ENCODE measurements at regions not wholly inside any gene's neighbourhood (a gene's known extent, or its start where the extent isn't known, plus 50 kb on each side); places are given as distances from the start of the nearest gene placed in this dataset.
A peak's percentile ranks its signal among the peaks of the same experiment; 100 is the strongest.

DNA sequence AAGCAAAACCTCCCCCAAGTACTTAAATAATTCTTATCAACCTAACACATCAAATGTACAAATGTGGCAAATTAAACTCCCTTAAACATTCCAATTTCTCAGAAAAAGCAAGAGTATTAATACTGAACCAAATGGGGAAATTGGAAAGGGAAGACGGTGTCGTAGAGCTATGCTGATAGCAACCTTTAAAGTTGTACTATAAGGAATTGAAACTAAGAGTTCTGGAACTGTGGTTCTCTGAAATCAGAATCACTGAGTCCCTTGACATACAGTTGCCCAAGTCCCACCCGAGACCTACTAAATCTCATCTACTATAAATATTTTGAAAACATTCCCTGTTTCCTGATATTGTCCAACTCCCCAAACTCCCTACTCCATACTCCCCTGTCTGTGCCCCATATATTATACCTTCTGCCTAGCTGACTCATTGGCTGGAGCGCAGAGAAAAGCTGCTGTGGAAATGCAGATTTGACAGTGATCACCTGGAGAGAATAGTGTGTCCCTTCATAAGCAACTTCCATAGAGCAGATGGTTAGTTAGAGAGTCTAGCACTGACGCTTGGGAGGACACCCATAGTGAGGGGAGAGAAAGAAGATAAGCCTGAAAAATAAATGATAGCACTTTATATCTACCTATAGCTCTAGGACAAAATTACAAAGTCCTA, 51.4 kb upstream of the ITM2B start:
- DNase-seq (ENCODE audit: extremely low read depth in 1 of 2, low read depth in 1 of 2) = no peak

DNA sequence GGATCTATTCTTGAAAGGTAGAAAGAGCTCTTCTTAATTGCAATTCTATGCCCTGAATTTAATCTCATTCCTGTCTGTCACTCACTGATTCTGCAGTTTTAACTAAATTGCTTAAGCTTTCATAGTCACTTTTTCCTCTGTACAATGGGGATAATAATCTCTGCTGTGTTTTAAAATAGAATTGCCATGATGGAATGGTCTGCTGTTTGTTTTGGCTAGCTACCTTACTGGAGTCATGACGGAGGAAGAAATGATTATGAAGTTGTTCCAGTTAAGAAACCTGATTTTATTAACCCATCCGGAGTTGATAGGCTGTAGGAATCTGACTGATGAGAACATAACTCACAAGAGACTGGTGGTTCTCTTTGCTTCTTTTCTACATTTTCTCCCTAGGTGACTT, 54.9 kb upstream of the ITM2B start:
- no peak for DNase-seq (ENCODE audit: extremely low read depth in 1 of 2, low read depth in 1 of 2)

DNA sequence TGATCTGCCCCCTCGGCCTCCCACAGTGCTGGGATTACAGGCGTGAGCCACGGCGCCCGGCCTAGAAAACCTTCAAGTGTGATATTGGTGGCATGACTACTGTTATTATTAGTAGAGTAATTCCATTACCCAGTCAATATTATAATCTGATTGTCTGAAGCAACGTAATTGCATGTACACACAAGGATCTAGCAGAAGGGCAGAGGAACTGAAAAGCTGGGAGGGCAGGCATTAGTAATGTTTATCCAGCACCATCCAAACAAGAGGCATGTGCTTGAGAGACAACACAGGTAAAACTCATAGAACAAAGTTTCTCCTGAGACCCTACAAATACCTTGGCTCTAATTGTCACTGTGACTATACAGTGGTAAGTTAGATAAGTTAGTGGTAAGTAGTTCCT, 56.2 kb upstream of the ITM2B start:
- no peak for DNase-seq (ENCODE audit: extremely low read depth in 1 of 2, low read depth in 1 of 2)

DNA sequence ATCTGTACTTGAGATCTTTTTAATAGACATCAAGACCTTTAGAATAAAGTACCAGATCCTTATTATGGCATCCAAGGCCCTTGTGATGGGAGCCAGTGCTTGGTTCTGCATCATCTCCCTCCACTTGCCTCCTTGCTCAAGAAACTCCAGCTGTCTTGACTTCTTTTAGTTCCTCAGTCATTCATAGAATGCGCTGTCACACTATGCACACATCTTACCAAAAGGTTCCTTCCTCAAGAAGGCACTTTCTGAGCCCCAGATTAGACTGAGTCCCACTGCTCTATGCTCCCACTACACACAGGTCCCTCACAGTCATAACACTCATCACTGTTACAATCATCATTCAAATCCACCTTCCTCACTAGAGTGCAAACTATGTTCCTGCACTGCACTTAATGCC, 57.8 kb upstream of the ITM2B start:
- DNase-seq (ENCODE audit: extremely low read depth in 1 of 2, low read depth in 1 of 2) = no peak

DNA sequence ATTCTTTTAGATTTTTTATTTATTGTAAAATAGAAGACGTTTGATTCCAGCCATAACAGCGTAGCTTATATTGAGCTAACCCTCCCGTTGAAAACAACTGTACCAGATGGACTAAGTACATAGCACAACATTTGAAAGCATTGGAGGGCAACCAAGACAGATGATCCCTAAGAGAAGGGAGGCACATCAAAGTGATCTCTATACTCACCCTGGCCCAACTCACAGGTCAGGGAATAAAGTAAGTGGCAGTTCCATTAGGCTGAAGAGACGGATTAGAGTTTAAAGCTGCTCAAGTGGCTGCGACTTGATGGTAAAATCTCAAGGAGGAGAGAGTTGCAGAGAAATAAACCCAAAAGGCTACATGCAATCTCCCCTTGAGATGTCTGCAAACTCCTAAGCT, 65.1 kb upstream of the ITM2B start:
- DNase-seq (ENCODE audit: extremely low read depth in 1 of 2, low read depth in 1 of 2) = no peak

DNA sequence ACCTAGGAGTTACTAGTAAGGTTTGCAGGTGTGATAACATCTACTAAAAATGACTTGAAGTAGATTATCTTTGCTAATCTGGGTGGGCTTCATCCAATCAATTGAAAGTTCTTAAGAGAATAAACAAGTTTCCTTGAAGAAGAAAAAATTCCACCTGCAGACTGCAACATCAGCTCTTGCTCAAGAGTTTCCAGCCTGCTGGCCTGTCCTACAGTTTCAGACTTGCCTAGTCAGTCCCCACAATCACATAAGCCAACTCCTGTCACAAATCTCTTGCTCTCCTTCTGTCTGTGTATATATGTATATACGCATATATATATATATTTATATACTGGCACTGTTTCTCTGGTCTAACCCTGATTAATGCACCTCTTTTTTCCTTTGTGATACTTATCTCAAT, 67.3 kb upstream of the ITM2B start:
- DNase-seq (ENCODE audit: extremely low read depth in 1 of 2, low read depth in 1 of 2) = no peak

DNA sequence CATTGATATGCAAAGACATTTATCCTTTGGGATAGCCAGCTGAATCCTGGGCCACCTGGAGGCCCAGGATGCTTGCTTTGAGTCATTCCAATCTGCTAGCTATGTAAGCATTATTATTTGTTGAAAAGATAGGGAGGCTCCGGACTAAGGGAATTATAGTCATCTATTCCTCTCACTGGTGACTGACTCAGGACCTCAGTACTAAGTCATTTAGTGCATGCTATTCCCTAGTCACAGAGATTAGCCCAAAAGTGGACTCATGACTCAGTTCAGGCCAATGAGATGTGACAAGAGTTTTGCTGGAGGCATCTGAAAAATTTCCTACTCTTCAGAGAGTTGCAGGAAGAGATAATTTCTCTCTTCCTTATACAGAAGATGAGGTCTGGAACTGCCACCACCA, 67.9 kb upstream of the ITM2B start:
- DNase-seq (ENCODE audit: extremely low read depth in 1 of 2, low read depth in 1 of 2) = no peak

DNA sequence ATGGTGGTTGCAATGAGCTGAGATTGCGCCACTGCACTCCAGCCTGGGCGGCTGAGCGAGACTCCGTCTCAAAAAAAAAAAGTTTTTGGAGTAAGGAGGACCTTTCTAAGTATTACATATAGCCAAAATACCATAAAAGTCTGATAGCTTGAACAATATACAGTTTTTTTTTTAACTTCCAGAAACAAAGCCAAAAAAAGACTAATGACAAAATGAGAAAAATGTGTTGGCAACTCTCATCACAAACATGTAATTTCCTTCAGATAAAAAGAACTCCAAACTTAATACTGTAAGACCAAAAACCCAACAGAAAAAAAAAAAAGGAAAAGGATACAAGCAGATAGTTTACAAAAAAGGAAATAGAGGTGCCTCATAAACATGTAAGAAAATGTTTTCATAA, 68.2 kb upstream of the MED4 start:
- DNase-seq (ENCODE audit: extremely low read depth in 1 of 2, low read depth in 1 of 2) = no peak

DNA sequence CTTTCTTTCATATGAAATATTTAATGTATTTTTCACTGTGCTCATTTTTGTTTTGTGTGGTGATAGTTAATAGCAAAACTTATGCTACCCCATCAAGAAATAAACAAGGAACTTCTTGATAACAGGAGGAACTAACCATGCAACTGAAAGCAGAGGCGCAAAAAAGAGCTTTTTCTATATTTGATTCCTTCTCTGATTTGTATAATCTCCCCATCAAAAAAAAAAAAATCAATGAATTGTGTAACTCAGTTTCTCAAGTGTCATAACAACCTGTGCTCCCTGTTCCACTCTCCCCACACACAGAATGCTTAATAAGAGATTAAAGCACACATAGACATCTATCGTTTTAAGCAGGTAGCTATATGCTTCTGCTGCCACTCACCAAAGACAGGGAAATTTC, 67.3 kb upstream of the MED4 start:
- no peak for DNase-seq (ENCODE audit: extremely low read depth in 1 of 2, low read depth in 1 of 2)

DNA sequence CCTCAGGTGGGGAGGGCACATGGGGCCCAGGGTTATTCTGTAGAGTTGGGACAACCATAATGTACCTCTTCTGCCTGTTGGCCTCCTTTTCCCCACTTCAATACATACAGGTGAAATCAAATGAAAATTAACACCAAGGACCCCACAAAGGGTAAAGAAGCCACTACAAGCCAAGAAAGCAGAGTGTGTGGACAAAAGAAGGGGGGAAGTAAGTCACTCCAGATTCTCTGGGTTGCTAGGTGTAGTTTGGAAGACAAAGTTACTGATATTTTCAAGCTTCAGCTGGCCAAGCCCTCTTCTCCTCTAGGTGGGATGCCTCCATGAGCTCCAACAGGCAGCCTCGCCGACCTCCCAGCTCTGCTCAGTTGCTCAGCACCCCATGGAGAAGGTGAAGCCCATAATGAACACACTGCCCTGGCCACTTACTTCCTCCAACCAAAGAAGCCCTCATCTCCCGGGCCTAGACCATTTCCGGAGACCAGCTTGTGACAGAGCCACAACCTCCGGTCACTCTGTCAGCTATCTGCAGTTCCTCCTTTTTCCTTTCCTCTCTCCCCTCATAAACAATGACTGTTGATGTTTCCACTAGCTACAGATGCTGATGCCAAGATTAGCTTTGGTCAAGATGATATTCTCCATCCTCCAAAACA, 66.8 kb upstream of the MED4 start:
- DNase-seq (ENCODE audit: extremely low read depth in 1 of 2, low read depth in 1 of 2) = no peak

DNA sequence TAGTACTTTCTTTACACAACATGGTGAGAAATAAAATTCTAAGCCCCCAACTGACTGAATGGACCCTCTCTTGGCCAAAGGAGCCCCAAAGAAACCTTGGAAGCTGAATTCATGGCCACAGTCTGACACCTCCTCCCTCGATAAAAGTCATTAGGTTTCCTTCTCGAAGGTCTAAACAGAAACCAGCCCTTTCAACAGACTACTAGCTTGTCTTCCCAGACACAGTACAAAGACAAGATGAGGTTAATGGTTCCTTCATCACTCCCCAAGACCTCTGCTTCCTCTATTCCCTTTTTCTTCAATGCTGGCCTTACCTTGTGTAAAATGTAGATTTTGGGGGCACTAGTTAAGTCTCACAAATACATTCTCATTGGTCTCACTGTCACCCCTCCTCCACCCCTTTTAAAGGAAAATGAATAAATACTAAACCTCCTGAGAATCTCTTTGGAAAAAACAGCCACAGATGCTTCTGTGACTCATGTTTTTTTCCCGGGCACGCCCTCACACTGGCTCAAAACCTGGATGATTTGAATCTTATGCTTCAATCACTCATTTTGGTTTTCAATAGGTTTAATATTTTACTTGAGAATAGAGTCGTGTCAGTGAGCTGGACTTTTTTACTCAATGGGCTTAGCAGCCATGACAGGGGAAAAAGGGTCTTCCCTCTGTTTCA, 65.8 kb upstream of the MED4 start:
- DNase-seq (ENCODE audit: extremely low read depth in 1 of 2, low read depth in 1 of 2) = no peak

DNA sequence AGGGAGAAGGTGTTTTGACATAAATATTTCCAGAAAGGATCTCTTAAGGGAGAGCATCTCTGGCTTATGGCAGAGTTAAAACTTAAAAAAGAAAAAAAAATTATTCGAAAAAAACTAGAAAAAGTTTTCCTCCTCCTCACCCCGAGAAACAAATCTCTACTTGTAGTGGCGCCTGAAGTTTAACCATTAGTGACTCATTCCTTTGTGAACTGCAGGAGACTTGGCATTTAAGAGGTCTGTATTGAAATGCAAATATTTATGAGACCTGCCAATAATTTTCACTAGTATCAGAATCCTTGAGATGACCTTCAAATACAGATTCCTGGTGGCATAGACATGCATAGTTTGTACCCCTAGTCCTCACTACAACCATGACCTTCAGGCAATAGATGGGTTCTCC, 64.9 kb upstream of the MED4 start:
- no peak for DNase-seq (ENCODE audit: extremely low read depth in 1 of 2, low read depth in 1 of 2)

DNA sequence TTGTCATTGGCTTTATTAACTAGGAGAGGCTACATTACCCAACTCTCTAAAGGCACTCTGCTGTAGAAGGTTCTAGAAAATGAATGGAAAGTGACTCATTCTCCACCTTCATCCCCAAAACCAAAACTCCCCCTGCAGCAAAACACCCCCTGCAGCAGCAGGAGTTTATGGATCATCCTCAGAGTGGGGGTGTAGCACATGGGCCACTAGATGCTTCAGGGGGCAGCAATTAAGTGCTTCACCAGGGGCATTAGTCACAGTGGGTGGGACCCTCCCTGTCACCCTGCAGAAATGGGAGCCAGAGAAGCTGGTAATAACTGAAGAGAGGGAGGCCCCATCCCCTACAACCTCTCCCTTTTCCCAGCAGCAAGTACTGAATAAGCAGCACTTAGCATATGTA, 64.5 kb upstream of the MED4 start:
- DNase-seq (ENCODE audit: extremely low read depth in 1 of 2, low read depth in 1 of 2) = no peak

DNA sequence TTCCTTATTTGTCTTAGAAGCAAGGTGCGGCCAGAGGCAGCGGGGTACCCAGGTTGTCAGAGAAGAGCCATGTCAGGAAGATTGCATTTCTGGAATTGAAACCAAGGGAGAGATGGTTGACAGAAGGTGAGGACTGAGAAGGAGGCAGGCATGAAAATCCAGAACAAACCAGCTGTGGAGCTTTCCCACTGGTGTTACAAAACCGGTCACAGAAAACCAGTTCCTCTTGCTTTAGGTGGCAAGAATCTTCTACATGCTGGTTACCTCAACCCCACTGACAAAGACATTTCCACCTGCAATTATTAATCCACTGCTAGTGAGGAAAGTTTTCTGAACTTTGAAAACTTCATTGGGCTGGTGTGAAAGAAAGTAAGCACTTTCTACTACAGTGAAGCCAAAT, 64.0 kb upstream of the MED4 start:
- DNase-seq (ENCODE audit: extremely low read depth in 1 of 2, low read depth in 1 of 2) = no peak

DNA sequence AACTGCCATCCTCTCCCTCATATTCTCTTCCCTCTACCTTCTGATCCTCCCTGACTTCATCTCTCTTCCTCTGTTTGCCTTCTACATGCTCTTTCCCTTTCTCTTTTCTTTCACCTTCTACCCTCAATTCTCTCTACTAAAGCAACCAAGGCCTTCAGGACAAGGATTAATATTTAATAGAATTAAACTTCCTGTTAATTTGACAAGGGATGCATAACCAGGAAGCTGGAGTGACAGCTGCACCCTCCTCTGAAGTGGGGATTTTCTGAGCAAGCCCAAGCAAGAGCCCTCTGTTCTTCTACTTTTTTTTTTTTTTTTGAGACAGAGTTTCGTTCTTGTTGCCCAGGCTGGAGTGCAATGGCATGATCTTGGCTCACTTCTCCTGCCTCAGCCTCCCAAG, 63.4 kb upstream of the MED4 start:
- DNase-seq (ENCODE audit: extremely low read depth in 1 of 2, low read depth in 1 of 2) = no peak

DNA sequence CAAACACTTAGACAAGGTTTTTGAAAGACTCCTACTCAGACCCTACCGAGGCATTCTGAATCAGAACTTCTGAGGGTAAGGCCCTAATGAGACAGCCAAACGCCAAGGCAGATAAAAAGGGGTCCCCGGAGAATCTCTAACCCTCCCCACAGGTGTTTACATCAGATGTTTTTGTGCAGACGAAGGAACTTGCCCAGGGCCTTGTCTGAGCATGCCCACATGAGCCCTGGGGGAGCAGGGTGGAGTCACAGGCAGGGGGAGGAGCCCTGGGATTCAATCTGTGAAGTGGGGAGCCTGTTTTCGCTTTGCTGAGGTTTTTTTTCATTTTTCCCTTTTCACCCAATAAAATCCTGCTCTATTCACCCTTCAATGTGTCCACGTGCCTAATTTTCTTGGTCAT, 61.6 kb upstream of the MED4 start:
- DNase-seq (ENCODE audit: extremely low read depth in 1 of 2, low read depth in 1 of 2) = peak; percentile 48 to 60

DNA sequence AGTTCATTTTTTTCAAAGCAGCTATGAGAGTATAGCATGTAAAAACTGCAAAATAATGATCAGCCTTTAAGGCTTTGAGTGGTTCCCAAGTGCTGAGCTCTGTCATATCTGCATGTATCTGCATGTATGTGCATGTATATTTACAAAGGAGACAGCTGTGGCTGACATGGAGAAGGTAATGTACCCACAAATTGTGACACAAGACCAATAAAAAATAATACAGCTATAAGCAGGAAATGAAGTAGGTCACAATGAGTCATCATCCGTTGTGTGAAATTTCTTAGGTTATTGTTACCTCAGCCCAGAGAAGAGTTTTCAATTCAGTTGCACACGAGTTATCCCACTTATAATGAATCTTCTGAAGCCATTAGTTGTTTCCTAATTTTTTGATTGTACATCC, 60.9 kb upstream of the MED4 start:
- no peak for DNase-seq (ENCODE audit: extremely low read depth in 1 of 2, low read depth in 1 of 2)

DNA sequence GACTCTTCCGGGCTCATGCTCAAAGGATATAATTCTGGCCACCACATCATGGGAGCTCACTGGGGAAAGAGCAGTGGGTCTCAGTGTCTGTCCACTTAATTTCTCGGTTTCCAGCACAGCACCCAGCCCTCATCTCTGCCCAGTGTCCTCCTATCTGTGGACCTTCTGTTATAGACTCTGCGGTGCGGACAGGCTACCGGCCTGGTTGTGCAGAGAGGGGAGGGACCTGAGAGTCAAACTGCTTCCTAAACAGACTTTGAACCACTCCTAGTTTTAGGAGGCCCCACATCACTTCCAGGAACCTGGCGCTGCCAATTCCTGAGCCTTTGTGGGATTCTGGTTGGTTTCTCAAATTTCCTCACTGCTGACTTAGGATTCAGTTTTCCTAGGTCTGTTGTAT, 59.8 kb upstream of the MED4 start:
- DNase-seq (ENCODE audit: extremely low read depth in 1 of 2, low read depth in 1 of 2) = no peak

DNA sequence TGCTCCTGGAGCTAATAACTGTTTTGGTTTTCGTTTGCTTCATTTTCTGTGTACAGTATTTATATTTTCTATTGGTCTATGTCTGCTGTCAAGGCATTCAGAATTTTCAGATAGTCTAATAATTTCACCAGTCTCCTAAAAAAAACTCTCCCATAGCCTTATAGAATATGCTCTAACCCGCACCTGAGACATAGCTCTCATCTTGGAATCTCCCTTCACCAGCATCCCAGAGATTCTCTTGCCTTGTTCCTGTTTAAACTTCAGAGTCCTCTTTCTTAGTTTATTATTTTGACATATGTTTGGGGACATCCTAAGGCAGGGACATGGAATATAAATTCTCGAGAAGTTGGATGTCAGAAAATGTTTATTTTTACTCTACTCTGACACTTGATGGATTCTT, 58.3 kb upstream of the MED4 start:
- no peak for DNase-seq (ENCODE audit: extremely low read depth in 1 of 2, low read depth in 1 of 2)

DNA sequence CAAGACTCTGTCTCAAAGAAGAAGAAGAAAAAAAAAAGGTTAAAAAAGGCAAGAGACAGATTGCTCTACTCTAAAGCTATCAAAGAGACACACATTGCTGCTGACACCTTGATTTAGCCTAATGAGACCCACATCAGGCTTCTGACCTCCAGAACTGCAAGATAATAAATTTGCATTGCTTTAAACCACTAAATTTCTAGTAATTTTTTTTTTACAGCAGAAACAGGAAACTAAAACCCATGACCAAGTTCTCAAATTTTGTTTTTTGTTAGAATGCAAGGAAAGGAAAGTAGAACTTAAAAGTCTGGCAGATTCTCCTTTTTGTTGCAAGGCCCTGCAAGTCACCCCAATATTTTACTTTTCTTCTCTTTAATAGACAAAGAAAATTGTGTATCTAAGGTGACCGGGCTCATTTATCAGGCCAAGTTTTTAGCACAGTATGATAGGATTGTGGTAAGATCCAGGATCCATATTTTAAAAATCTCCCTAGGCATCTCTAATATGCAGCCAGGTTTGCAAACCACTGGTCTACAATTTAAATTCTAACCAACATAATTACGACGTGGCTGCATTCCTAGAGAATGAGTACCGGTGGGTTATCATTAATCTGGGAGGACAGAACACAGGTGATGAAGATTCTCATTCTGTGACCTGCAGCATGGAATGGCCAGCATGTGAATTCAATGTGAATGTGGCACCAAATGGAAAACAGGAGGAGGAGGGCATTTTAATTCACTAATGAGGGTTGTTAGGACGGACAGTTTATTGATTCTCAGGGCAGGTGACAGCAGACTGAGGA, 56.7 kb upstream of the MED4 start:
- DNase-seq (ENCODE audit: extremely low read depth in 1 of 2, low read depth in 1 of 2) = no peak

DNA sequence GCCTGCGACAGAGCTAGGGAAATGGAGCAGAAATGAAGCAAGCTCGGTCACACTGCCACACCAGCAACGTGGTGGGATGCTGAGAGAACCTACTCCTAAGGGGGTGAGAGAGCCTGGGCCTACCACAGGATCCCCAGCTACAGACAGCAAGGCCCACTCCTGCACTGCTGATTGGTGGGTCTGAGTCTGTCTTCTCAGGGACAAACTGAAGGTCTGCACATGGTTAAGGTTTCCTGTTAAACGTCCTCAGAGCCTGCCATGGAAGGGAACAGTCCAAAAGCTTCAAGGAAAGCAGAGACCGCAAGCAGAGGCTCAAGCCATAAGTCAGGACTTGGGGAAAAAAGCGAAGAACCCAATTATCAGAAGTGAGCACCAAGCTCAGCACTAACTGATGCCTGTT, 53.5 kb upstream of the MED4 start:
- no peak for DNase-seq (ENCODE audit: extremely low read depth in 1 of 2, low read depth in 1 of 2)

DNA sequence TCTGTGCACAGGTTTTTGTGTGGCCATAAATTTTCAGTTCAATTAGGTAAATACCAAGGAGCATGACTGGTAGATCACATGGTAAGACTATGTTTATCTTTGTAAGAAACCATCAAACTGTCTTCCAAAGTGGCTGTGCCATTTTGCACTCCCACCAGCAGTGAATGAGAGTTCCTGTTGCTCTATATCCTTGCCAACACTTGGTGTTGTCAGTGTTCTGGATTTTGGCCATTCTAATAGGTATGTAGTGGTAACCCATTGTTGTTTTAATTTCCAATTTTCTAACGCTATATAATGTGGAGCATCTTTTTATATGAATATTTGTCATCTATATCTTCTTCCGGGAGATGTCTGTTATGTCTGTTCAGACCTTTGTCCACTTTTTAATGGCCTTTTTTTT, 51.7 kb upstream of the MED4 start:
- DNase-seq (ENCODE audit: extremely low read depth in 1 of 2, low read depth in 1 of 2) = no peak
